SK-N-SH (cell line): ENCODE measurements at regions not wholly inside any gene's neighbourhood (a gene's known extent, or its start where the extent isn't known, plus 50 kb on each side); places are given as distances from the start of the nearest gene placed in this dataset.

Source experiments
- CTCF ChIA-PET: fragments of 300-600, 350-600 bp; formaldehyde crosslinking; extraction: SDS; loops from one replicate; lab custom pipeline; 2021; lab: Yijun Ruan, JAX
- POLR2A ChIA-PET: fragments of 350-600 bp; sonication (Branson Sonifier 250); formaldehyde crosslinking; extraction: SDS; loops from one replicate; lab custom pipeline; 2020; ENCODE audit warnings: antibody characterized with exemption, inconsistent platforms; lab: Yijun Ruan, JAX
- DNase-seq: peaks from one replicate; pipeline ENCODE4 v3.0.0; 2012
- H2AFZ ChIP-seq: fragments of 200-600 bp; sonication (generic); 2 replicates; pipeline ENCODE4 v1.8.1; 2016; ENCODE audit warnings: antibody characterized with exemption, mild to moderate bottlenecking, low read depth
- H3F3A ChIP-seq: fragments of 200-600 bp; sonication (generic); replicated peaks from 2 replicates; pipeline ENCODE3; 2016; ENCODE audit warnings: antibody characterized with exemption, mild to moderate bottlenecking; ENCODE audit not compliant: insufficient read depth
- H3K27ac ChIP-seq, 2 experiments: fragments of 200-500 bp in 1 of 2; fragments of 200-600 bp in 1 of 2; sonication (Bioruptor generic) in 1 of 2; sonication (generic), shearing (Covaris generic) in 1 of 2; 2 replicates each; pipeline versions ENCODE4 v1.5.1 to v1.6.1; 2014 to 2016; ENCODE audit warnings: low read depth in 2 of 2, inconsistent platforms in 1 of 2, low read length in 1 of 2, mild to moderate bottlenecking in 1 of 2, mixed read lengths in 1 of 2
- H3K27me3 ChIP-seq: fragments of 200-600 bp; sonication (generic), shearing (Covaris generic); 2 replicates; pipeline ENCODE4 v1.6.1; 2016; ENCODE audit warnings: mixed run types; ENCODE audit not compliant: insufficient read depth
- H3K36me3 ChIP-seq, 2 experiments: fragments of 200-500 bp in 1 of 2; fragments of 200-600 bp in 1 of 2; sonication (Bioruptor generic) in 1 of 2; sonication (generic) in 1 of 2; replicated peaks in 1 of 2; 2 replicates each; pipeline versions ENCODE3 to v1.5.1; 2014 to 2016; ENCODE audit warnings: low read length in 1 of 2, mild to moderate bottlenecking in 1 of 2; ENCODE audit not compliant: insufficient read depth in 2 of 2, control insufficient read depth in 1 of 2
- H3K4me1 ChIP-seq, 2 experiments: fragments of 200-500 bp in 1 of 2; fragments of 200-600 bp in 1 of 2; sonication (Bioruptor generic) in 1 of 2; sonication (generic), shearing (Covaris generic) in 1 of 2; 2 replicates each; pipeline versions ENCODE4 v1.5.1 to v1.6.1; 2014 to 2016; ENCODE audit warnings: low read depth in 1 of 2, low read length in 1 of 2, mixed run types in 1 of 2; ENCODE audit not compliant: insufficient read depth in 2 of 2, control insufficient read depth in 1 of 2
- H3K4me2 ChIP-seq: fragments of 200-600 bp; sonication (generic), shearing (Covaris generic); 2 replicates; pipeline ENCODE4 v1.6.1; 2017; ENCODE audit warnings: mixed run types
- H3K4me3 ChIP-seq, 2 experiments: fragments of 200-500 bp in 1 of 2; fragments of 200-600 bp in 1 of 2; sonication (Bioruptor generic) in 1 of 2; sonication (generic), shearing (Covaris generic) in 1 of 2; 2 replicates each; pipeline versions ENCODE4 v1.5.1 to v1.8.1; 2014 to 2016; ENCODE audit warnings: low read depth in 2 of 2, inconsistent platforms in 1 of 2, low read length in 1 of 2, mild to moderate bottlenecking in 1 of 2, mixed read lengths in 1 of 2, moderate library complexity in 1 of 2
- H3K79me2 ChIP-seq: fragments of 200-600 bp; sonication (generic); 2 replicates; pipeline ENCODE4 v1.8.1; 2017; ENCODE audit warnings: mild to moderate bottlenecking; ENCODE audit not compliant: insufficient read depth
- H3K9ac ChIP-seq: fragments of 200-600 bp; sonication (generic); 2 replicates; pipeline ENCODE4 v1.6.1; 2017; ENCODE audit warnings: mixed run types
- H3K9me2 ChIP-seq: fragments of 200-600 bp; sonication (generic); 2 replicates; pipeline ENCODE4 v1.6.1; 2017; ENCODE audit warnings: mixed run types
- H3K9me3 ChIP-seq: fragments of 200-600 bp; sonication (generic); 2 replicates; pipeline ENCODE4 v1.6.1; 2017; ENCODE audit warnings: mixed run types, mild to moderate bottlenecking, moderate library complexity
- H4K20me1 ChIP-seq: fragments of 200-600 bp; sonication (generic); 2 replicates; pipeline ENCODE4 v1.6.1; 2017; ENCODE audit warnings: mild to moderate bottlenecking, mixed run types; ENCODE audit not compliant: insufficient read depth
- CHD2 ChIP-seq: fragments of 150-350 bp; IDR thresholded peaks from 2 replicates; pipeline ENCODE4 v1.6.1; 2018; ENCODE audit warnings: low read length; ENCODE audit not compliant: partially characterized antibody
- ELF1 ChIP-seq: IDR thresholded peaks from 2 replicates; pipeline ENCODE4 v1.4.0; 2012
- EZH2phosphoT487 ChIP-seq: fragments of 200-600 bp; sonication (generic); IDR thresholded peaks from 2 replicates; pipeline ENCODE4 v1.6.1; 2017; ENCODE audit warnings: low read depth, mixed run types, mild to moderate bottlenecking, antibody characterized with exemption, moderate library complexity, borderline replicate concordance
- FOSL2 ChIP-seq: IDR thresholded peaks from 2 replicates; pipeline ENCODE4 v1.4.0; 2012; ENCODE audit warnings: low read depth, mild to moderate bottlenecking, moderate library complexity, borderline replicate concordance
- FOXJ3 ChIP-seq: sonication (generic); formaldehyde crosslinking; IDR thresholded peaks from 2 replicates; pipeline ENCODE4 v1.5.1; 2020; ENCODE audit warnings: mild to moderate bottlenecking, missing genetic modification reagents
- GATA2 ChIP-seq: sonication (generic); formaldehyde crosslinking; IDR thresholded peaks from 2 replicates; pipeline ENCODE4 v1.5.0; 2020; ENCODE audit warnings: mild to moderate bottlenecking, missing genetic modification reagents
- MXI1 ChIP-seq: IDR thresholded peaks from 2 replicates; pipeline ENCODE4 v1.6.1; 2012; ENCODE audit warnings: mild to moderate bottlenecking, low read depth, low read length, improper control_type of control experiment
- NRF1 ChIP-seq: IDR thresholded peaks from 2 replicates; pipeline ENCODE4 v1.6.1; 2012; ENCODE audit warnings: low read depth, mild to moderate bottlenecking, low read length
- POLR2AphosphoS5 ChIP-seq: IDR thresholded peaks from 2 replicates; pipeline ENCODE4 v1.6.1; 2012; ENCODE audit warnings: low read depth, low read length
- RCOR1 ChIP-seq: fragments of 150-350 bp; IDR thresholded peaks from 2 replicates; pipeline ENCODE4 v1.6.1; 2017; ENCODE audit warnings: antibody characterized with exemption, low read length
- RFX5 ChIP-seq: IDR thresholded peaks from 2 replicates; pipeline ENCODE4 v1.6.1; 2012; ENCODE audit warnings: mild to moderate bottlenecking, improper control_type of control experiment, low read length
- SIN3A ChIP-seq: IDR thresholded peaks from 2 replicates; pipeline ENCODE4 v1.6.1; 2012; ENCODE audit warnings: low read depth, mild to moderate bottlenecking, low read length, moderate library complexity, borderline replicate concordance
- TAF1 ChIP-seq: IDR thresholded peaks from 2 replicates; pipeline ENCODE4 v1.6.1; 2012; ENCODE audit warnings: low read depth, mild to moderate bottlenecking, low read length, moderate library complexity, borderline replicate concordance
- TCF12 ChIP-seq: IDR thresholded peaks from 2 replicates; pipeline ENCODE4 v1.4.0; 2012
- YY1 ChIP-seq: IDR thresholded peaks from 2 replicates; pipeline ENCODE4 v1.4.0; 2012; ENCODE audit warnings: low read depth, mild to moderate bottlenecking
- WGBS: methylation state at CpG from one replicate; pipeline ENCODE4 v1.1.6; 2017; ENCODE audit warnings: low lambda C conversion rate; 5-methylcytosine and 5-hydroxymethylcytosine counted together
- TF ChIP-seq, protein P1 (sequence below): IDR thresholded peaks from 2 replicates; pipeline ENCODE4 v1.6.1; 2012; ENCODE audit warnings: mild to moderate bottlenecking, low read depth, low read length, moderate library complexity
- TF ChIP-seq, protein P2 (sequence below): fragments of 150-350 bp; IDR thresholded peaks from 2 replicates; pipeline ENCODE4 v1.6.1; 2016; ENCODE audit warnings: mild to moderate bottlenecking, low read depth, low read length
- TF ChIP-seq, protein P3 (sequence below): IDR thresholded peaks from 2 replicates; pipeline ENCODE4; 2012
- TF ChIP-seq, protein P4 (sequence below): IDR thresholded peaks from 2 replicates; pipeline ENCODE4 v1.4.0; 2012; ENCODE audit warnings: low read depth, borderline replicate concordance
- TF ChIP-seq, protein P5 (sequence below): fragments of 150-350 bp; IDR thresholded peaks from 2 replicates; pipeline ENCODE4 v1.6.1; 2017; ENCODE audit warnings: antibody characterized with exemption, low read length, low read depth, borderline replicate concordance
- TF ChIP-seq, protein P6 (sequence below): IDR thresholded peaks from 2 replicates; pipeline ENCODE4 v1.4.0; 2012; ENCODE audit warnings: low read depth

DNA sequence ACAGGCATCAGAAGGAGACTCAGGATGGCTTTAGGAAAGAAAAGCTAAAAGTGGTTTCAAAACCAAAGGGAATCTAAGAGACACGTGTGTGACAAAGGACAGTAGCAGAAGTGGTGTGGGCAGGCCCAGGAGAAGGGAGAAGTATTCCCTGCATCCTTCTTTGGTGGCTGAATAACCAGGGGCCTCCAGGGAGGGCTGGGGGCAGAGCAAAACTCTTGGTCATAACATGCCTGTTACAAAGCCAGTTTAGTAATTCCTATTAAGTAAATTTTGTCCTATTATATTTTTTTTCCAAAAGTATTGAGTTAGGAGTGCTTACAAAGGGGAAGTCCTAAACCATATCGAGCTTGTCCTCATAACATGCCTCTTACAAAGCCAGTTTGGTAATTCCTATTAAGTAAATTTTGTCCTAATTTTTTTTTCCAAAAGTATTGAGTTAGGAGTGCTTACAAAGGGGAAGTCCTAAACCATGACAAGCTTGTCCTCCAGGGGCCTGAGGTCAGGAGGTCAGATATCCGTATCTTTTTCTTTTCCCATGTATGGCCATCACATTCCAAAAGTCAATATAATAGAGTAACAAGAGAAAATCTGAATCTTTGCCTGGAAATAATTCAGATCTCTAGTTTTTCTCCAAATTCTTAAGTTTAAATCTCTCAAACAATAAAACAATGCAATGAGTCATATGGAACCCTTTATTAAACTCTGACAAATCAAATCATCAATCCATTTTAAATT lies 509.2 kb downstream of the LTN1 start:
- Histone ChIP-seq H3K79me2 (no peaks in the 10 kb centered on the region), H3K4me1 (no peaks in the 10 kb centered on the region; a peak in 2 of 4 replicates), H3K36me3 (no peaks in the 10 kb centered on the region), H2AFZ (no peak overlapping the region), H3K9me3 (no peaks in the 10 kb centered on the region), H3F3A (no peaks in the 10 kb centered on the region), H3K27me3 (no peaks in the 10 kb centered on the region), H3K4me3 (no peak overlapping the region), H3K9ac (no peak overlapping the region), H3K4me2 (no peak overlapping the region), H3K27ac (no peak overlapping the region), H4K20me1 (no peaks in the 10 kb centered on the region), H3K9me2 (no peaks in the 10 kb centered on the region)
- no peak for DNase-seq
- WGBS: 84% methylated on average over 3 of the region's 3 CpGs
- TF ChIP-seq EZH2phosphoT487 (no peak), YY1 (no peak), NRF1 (no peak), ELF1 (no peak), RFX5 (no peak), SIN3A (no peak), FOSL2 (no peak)
- TF ChIP-seq, protein P1, sequence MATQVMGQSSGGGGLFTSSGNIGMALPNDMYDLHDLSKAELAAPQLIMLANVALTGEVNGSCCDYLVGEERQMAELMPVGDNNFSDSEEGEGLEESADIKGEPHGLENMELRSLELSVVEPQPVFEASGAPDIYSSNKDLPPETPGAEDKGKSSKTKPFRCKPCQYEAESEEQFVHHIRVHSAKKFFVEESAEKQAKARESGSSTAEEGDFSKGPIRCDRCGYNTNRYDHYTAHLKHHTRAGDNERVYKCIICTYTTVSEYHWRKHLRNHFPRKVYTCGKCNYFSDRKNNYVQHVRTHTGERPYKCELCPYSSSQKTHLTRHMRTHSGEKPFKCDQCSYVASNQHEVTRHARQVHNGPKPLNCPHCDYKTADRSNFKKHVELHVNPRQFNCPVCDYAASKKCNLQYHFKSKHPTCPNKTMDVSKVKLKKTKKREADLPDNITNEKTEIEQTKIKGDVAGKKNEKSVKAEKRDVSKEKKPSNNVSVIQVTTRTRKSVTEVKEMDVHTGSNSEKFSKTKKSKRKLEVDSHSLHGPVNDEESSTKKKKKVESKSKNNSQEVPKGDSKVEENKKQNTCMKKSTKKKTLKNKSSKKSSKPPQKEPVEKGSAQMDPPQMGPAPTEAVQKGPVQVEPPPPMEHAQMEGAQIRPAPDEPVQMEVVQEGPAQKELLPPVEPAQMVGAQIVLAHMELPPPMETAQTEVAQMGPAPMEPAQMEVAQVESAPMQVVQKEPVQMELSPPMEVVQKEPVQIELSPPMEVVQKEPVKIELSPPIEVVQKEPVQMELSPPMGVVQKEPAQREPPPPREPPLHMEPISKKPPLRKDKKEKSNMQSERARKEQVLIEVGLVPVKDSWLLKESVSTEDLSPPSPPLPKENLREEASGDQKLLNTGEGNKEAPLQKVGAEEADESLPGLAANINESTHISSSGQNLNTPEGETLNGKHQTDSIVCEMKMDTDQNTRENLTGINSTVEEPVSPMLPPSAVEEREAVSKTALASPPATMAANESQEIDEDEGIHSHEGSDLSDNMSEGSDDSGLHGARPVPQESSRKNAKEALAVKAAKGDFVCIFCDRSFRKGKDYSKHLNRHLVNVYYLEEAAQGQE: no peak
- TF ChIP-seq, protein P2, sequence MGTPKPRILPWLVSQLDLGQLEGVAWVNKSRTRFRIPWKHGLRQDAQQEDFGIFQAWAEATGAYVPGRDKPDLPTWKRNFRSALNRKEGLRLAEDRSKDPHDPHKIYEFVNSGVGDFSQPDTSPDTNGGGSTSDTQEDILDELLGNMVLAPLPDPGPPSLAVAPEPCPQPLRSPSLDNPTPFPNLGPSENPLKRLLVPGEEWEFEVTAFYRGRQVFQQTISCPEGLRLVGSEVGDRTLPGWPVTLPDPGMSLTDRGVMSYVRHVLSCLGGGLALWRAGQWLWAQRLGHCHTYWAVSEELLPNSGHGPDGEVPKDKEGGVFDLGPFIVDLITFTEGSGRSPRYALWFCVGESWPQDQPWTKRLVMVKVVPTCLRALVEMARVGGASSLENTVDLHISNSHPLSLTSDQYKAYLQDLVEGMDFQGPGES: no peak
- CTCF ChIA-PET: no interaction called here
- POLR2A ChIA-PET: no interaction called here

DNA sequence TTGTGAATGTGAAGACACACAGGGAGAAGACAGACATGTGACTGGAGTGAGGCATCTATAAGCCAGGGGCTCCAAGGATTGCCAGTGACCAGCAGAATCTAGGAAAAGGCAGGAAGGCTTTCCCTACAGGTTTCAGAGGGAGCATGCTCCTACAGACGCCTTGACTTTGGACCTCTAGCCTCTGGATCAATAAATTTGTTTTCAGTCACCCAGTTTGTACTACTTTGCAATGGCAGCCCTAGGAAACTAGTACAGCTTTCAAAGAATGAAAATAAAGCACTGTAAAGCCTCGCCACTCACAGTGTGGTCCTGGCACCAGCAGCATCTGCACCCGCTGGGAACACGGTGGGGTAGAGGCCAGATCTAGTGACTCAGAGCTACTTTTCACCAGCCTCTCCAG lies 510.0 kb downstream of the LTN1 start:
- H3K27me3 ChIP-seq: no peaks in the 10 kb centered on the region
- ChIA-PET CTCF (no interaction called here), POLR2A (no interaction called here)
- H3K4me1 ChIP-seq: no peaks in the 10 kb centered on the region; a peak in 2 of 4 replicates
- no peak overlapping the region for H3K27ac ChIP-seq
- H3K9ac ChIP-seq: no peak overlapping the region
- no peaks in the 10 kb centered on the region for H3K9me2 ChIP-seq
- H3K9me3 ChIP-seq: no peaks in the 10 kb centered on the region
- no peaks in the 10 kb centered on the region for H3F3A ChIP-seq
- H3K79me2 ChIP-seq: no peaks in the 10 kb centered on the region
- DNase-seq: no peak
- H2AFZ ChIP-seq: no peak overlapping the region
- H3K4me2 ChIP-seq: no peak overlapping the region
- no peaks in the 10 kb centered on the region for H3K36me3 ChIP-seq
- H4K20me1 ChIP-seq: no peaks in the 10 kb centered on the region
- 75% methylated on average over 4 of the region's 4 CpGs for WGBS
- no peak overlapping the region for H3K4me3 ChIP-seq
- TF ChIP-seq TAF1 (no peak), POLR2AphosphoS5 (no peak), GATA2 (CRISPR knock-in tag) (no peak), FOXJ3 (CRISPR knock-in tag) (no peak), CHD2 (no peak), ELF1 (no peak), MXI1 (no peak), RCOR1 (no peak), YY1 (no peak), TCF12 (no peak)
- TF ChIP-seq, protein P3, sequence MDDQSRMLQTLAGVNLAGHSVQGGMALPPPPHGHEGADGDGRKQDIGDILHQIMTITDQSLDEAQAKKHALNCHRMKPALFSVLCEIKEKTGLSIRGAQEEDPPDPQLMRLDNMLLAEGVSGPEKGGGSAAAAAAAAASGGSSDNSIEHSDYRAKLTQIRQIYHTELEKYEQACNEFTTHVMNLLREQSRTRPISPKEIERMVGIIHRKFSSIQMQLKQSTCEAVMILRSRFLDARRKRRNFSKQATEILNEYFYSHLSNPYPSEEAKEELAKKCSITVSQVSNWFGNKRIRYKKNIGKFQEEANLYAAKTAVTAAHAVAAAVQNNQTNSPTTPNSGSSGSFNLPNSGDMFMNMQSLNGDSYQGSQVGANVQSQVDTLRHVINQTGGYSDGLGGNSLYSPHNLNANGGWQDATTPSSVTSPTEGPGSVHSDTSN: no peak
- TF ChIP-seq, protein P4, sequence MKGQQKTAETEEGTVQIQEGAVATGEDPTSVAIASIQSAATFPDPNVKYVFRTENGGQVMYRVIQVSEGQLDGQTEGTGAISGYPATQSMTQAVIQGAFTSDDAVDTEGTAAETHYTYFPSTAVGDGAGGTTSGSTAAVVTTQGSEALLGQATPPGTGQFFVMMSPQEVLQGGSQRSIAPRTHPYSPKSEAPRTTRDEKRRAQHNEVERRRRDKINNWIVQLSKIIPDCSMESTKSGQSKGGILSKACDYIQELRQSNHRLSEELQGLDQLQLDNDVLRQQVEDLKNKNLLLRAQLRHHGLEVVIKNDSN: no peak
- TF ChIP-seq, protein P5, sequence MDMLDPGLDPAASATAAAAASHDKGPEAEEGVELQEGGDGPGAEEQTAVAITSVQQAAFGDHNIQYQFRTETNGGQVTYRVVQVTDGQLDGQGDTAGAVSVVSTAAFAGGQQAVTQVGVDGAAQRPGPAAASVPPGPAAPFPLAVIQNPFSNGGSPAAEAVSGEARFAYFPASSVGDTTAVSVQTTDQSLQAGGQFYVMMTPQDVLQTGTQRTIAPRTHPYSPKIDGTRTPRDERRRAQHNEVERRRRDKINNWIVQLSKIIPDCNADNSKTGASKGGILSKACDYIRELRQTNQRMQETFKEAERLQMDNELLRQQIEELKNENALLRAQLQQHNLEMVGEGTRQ: no peak
- TF ChIP-seq, protein P6, sequence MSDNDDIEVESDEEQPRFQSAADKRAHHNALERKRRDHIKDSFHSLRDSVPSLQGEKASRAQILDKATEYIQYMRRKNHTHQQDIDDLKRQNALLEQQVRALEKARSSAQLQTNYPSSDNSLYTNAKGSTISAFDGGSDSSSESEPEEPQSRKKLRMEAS: no peak
